ENCODE measurements at regions not wholly inside any gene's neighbourhood (a gene's known extent, or its start where the extent isn't known, plus 50 kb on each side); places are given as distances from the start of the nearest gene placed in this dataset.

DNA sequence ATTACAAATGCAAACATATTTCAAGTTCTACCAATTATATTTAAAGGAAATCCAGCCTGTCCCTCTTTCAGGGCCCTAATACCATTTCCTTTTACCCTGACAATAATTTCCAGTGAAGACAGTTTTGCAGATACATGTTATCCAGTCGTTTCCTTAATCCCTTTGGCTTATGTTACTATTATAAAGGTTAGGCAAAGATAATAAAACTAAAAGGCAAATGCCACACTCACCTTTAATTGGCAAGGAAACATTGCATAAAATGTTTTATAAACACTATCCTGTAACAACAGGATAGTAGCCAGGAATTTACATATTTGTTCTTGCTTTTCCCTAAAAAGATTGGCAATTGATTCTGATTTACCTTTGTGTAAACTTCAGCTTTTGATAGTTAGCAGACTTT lies 168.7 kb downstream of the AEBP2 start:
- 52 to 56% methylated on average over 1 of the region's 1 CpG for WGBS, 2 donors
- no peaks in the 10 kb centered on the region for H3K36me3 ChIP-seq
- no peaks in the 10 kb centered on the region for H3K4me1 ChIP-seq
- DNase-seq (no peak), ATAC-seq (no peak)
- no peaks in the 10 kb centered on the region for H3K27me3 ChIP-seq
- H3K9me3 ChIP-seq = peaks cover 0 to 14% (median 3%) of the 10 kb centered on the region in 11 donors
- H3K4me3 ChIP-seq = no peak overlapping the region
- intact Hi-C loops (cut with DNase I) = no loop called here
- H3K27ac ChIP-seq = no peak overlapping the region
- TF ChIP-seq, protein P1, sequence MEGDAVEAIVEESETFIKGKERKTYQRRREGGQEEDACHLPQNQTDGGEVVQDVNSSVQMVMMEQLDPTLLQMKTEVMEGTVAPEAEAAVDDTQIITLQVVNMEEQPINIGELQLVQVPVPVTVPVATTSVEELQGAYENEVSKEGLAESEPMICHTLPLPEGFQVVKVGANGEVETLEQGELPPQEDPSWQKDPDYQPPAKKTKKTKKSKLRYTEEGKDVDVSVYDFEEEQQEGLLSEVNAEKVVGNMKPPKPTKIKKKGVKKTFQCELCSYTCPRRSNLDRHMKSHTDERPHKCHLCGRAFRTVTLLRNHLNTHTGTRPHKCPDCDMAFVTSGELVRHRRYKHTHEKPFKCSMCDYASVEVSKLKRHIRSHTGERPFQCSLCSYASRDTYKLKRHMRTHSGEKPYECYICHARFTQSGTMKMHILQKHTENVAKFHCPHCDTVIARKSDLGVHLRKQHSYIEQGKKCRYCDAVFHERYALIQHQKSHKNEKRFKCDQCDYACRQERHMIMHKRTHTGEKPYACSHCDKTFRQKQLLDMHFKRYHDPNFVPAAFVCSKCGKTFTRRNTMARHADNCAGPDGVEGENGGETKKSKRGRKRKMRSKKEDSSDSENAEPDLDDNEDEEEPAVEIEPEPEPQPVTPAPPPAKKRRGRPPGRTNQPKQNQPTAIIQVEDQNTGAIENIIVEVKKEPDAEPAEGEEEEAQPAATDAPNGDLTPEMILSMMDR (IDR thresholded peaks at IDR 0.05) = no peak

DNA sequence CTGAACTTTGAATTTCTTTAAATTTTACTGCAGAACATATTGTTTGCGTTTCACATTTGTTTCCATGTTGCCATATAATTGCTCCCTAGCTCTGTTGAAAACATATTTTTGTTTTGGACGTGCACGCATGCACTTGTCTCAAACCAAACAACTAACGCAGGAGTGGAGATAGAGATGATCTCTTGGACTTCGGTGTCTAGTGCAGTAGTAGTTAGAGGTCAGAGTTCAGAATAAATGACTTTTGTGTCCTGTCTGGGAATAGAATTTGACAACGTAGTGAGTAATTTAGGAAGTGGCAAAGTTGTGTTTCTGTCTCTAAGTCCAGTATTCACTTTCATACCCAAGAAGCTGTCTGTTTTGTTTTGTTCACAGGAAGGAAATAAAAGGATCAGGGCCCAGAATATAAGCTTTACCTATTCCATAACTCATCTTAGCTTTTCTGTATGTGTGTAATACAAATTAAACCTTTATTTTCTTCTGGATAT lies 173.8 kb downstream of the AEBP2 start:
- no peaks in the 10 kb centered on the region for H3K4me1 ChIP-seq
- ATAC-seq (no peak), DNase-seq (no peak)
- WGBS, 2 donors = 82 to 88% methylated on average over 6 of the region's 6 CpGs
- TF ChIP-seq, protein P1 (IDR thresholded peaks at IDR 0.05) = no peak
- intact Hi-C loops (cut with DNase I) = no loop called here
- H3K27ac ChIP-seq = no peak overlapping the region
- no peak overlapping the region for H3K4me3 ChIP-seq
- no peaks in the 10 kb centered on the region for H3K27me3 ChIP-seq
- no peaks in the 10 kb centered on the region for H3K36me3 ChIP-seq
- peaks cover 0 to 14% (median 3%) of the 10 kb centered on the region in 11 donors for H3K9me3 ChIP-seq

DNA sequence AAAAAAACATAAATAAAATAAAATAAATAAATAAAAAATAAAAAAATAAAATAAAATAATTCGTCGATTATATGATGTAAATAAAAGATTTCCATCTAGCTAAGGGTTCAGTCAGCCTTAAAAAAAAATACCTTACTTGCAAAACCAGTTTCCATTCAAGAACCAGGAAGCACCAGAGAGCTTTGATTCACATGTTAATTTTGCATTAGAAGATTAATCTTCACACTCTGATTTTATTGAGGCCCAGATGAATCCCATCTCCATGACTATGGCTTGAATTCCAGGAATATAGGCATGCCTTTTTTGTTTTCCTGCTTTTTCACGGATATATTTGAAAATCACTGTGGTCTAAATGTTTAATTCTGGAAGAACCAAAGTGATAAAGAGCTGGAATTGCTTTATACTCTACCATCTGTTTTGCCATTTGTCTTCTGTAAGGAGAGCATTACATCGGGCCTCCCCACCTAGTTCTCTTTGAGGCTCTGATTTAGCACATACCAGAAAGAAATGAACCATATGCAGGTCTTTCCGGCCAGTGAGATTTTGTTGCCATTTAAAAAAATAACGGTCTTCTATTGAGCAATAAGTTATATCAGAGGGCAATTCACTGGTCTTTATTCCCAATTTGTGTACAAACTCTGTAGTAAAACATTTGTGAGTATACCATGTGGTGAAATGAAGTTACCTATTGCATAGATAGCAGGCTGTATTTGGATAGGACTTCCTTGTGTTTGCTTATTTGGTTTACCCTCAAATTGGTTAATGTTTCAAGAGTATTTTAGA lies 175.5 kb downstream of the AEBP2 start:
- H3K4me3 ChIP-seq = no peak overlapping the region
- no peak for ATAC-seq
- intact Hi-C loops (cut with DNase I) = no loop called here
- H3K27ac ChIP-seq = no peak overlapping the region
- H3K9me3 ChIP-seq = peaks cover 0 to 14% (median 3%) of the 10 kb centered on the region in 11 donors
- TF ChIP-seq, protein P1 (IDR thresholded peaks at IDR 0.05) = no peak
- no peaks in the 10 kb centered on the region for H3K4me1 ChIP-seq
- no peaks in the 10 kb centered on the region for H3K27me3 ChIP-seq
- no peak for DNase-seq
- H3K36me3 ChIP-seq = no peaks in the 10 kb centered on the region
- WGBS, 2 donors = 53 to 54% methylated on average over 6 of the region's 6 CpGs

DNA sequence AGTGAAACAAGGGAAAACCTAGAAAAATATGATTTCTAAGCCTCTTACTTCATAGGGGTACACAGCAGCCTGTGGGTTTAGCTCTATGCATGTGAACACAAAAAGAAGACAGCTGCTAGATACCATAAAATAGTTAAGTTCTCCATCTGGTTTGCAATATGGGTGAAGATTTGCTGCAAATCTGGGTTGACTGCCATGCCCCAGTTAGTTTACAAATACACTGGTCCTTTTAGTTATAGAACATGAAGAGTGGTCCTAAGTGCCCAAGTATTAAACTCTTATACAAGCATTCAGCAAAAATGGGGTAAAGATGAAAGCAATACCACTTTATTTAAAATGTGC lies 176.1 kb downstream of the AEBP2 start:
- DNase-seq (no peak), ATAC-seq (no peak)
- TF ChIP-seq, protein P1 (IDR thresholded peaks at IDR 0.05) = no peak

More for the DNA sequence above, 176.1 kb downstream of the AEBP2 start:
- Histone ChIP-seq H3K4me3 (no peak overlapping the region), H3K27me3 (no peaks in the 10 kb centered on the region), H3K27ac (no peak overlapping the region), H3K9me3 (peaks cover 0 to 14% (median 3%) of the 10 kb centered on the region in 11 donors), H3K36me3 (no peaks in the 10 kb centered on the region), H3K4me1 (no peaks in the 10 kb centered on the region)
- intact Hi-C loops (cut with DNase I) = no loop called here

All from heart right ventricle (tissue), 16 donors.